Trophoblast cell (in vitro differentiated cells and primary cell): ENCODE measurements at regions not wholly inside any gene's neighbourhood (a gene's known extent, or its start where the extent isn't known, plus 50 kb on each side); places are given as distances from the start of the nearest gene placed in this dataset.

Experiments used
- DNase-seq, 2 donors: peaks; one replicate each; pipeline ENCODE4 v3.0.0-alpha.2; 2016
- H2AFZ ChIP-seq: 2 replicates; pipeline ENCODE4 v1.6.1; 2013; ENCODE audit warnings: low read length, moderate library complexity, mild to moderate bottlenecking; ENCODE audit not compliant: insufficient read depth, poor library complexity
- H2AK5ac ChIP-seq: 2 replicates; pipeline ENCODE4 v1.6.1; 2013; ENCODE audit warnings: mild to moderate bottlenecking, low read length
- H2BK120ac ChIP-seq: 2 replicates; pipeline ENCODE4 v1.6.1; 2013; ENCODE audit warnings: low read length, mild to moderate bottlenecking, moderate library complexity; ENCODE audit not compliant: insufficient read depth, poor library complexity
- H2BK12ac ChIP-seq: 2 replicates; pipeline ENCODE4 v1.6.1; 2013; ENCODE audit warnings: mild to moderate bottlenecking, low read length, moderate library complexity
- H2BK5ac ChIP-seq: 2 replicates; pipeline ENCODE4 v1.6.1; 2013; ENCODE audit warnings: low read length, low read depth, moderate library complexity, mild to moderate bottlenecking; ENCODE audit not compliant: poor library complexity
- H3K14ac ChIP-seq: 2 replicates; pipeline ENCODE4 v1.6.1; 2013; ENCODE audit warnings: mild to moderate bottlenecking, low read length
- H3K18ac ChIP-seq: 2 replicates; pipeline ENCODE4 v1.6.1; 2013; ENCODE audit warnings: mild to moderate bottlenecking, low read length
- H3K23ac ChIP-seq: 2 replicates; pipeline ENCODE4 v1.6.1; 2013; ENCODE audit warnings: low read length
- H3K27ac ChIP-seq: 2 replicates; pipeline ENCODE4 v1.5.1; 2013; ENCODE audit warnings: low read depth, mild to moderate bottlenecking, inconsistent platforms, low read length, moderate library complexity
- H3K27me3 ChIP-seq: 2 replicates; pipeline ENCODE4 v1.6.1; 2013; ENCODE audit warnings: inconsistent platforms, mild to moderate bottlenecking, low read length, moderate library complexity; ENCODE audit not compliant: insufficient read depth
- H3K36me3 ChIP-seq, 2 experiments: 1 replicate in 1 of 2; 2 replicates in 1 of 2; pipeline ENCODE4 v1.6.1; 2013; ENCODE audit warnings: low read length in 2 of 2, mild to moderate bottlenecking in 2 of 2, moderate library complexity in 1 of 2; ENCODE audit not compliant: insufficient read depth in 2 of 2, control insufficient read depth in 1 of 2
- H3K4ac ChIP-seq: 2 replicates; pipeline ENCODE4 v1.6.1; 2013; ENCODE audit warnings: low read depth, mild to moderate bottlenecking, low read length, moderate library complexity
- H3K4me1 ChIP-seq, 2 experiments: 1 replicate in 1 of 2; 2 replicates in 1 of 2; pipeline ENCODE4 v1.6.1; 2013; ENCODE audit warnings: low read length in 2 of 2, mild to moderate bottlenecking in 2 of 2, moderate library complexity in 1 of 2; ENCODE audit not compliant: insufficient read depth in 2 of 2, control insufficient read depth in 1 of 2
- H3K4me2 ChIP-seq: 2 replicates; pipeline ENCODE4 v1.6.1; 2013; ENCODE audit warnings: inconsistent platforms, mild to moderate bottlenecking, low read length, moderate library complexity
- H3K4me3 ChIP-seq: 2 replicates; pipeline ENCODE4 v1.5.1; 2013; ENCODE audit warnings: mild to moderate bottlenecking, low read depth, low read length, inconsistent platforms
- H3K79me1 ChIP-seq: one replicate; pipeline ENCODE4 v1.6.1; 2013; ENCODE audit warnings: low read length
- H3K79me2 ChIP-seq: 2 replicates; pipeline ENCODE4 v1.6.1; 2013; ENCODE audit warnings: low read length, mild to moderate bottlenecking; ENCODE audit not compliant: control insufficient read depth, insufficient read depth, poor library complexity
- H3K9ac ChIP-seq: 2 replicates; pipeline ENCODE4 v1.6.1; 2013; ENCODE audit warnings: mild to moderate bottlenecking, low read length
- H3K9me3 ChIP-seq: 2 replicates; pipeline ENCODE4 v1.6.1; 2013; ENCODE audit warnings: low read depth, mild to moderate bottlenecking, control low read depth, inconsistent platforms, low read length; ENCODE audit not compliant: insufficient read depth
- H4K12ac ChIP-seq: 2 replicates; pipeline ENCODE4 v1.6.1; 2013; ENCODE audit warnings: low read depth, mild to moderate bottlenecking, low read length, moderate library complexity
- H4K8ac ChIP-seq: 2 replicates; pipeline ENCODE4 v1.6.1; 2013; ENCODE audit warnings: low read depth, mild to moderate bottlenecking, low read length, moderate library complexity
- H4K91ac ChIP-seq: one replicate; pipeline ENCODE4 v1.6.1; 2013; ENCODE audit warnings: low read depth, mild to moderate bottlenecking, low read length, moderate library complexity
- WGBS: extraction: QIAGEN DNeasy Blood & Tissue Kit; methylation state at CpG from one replicate; pipeline ENCODE4 v1.1.7; 2013; ENCODE audit warnings: missing lambda C conversion rate; ENCODE audit not compliant: insufficient read length, insufficient coverage; ENCODE audit errors: extremely low coverage; 5-methylcytosine and 5-hydroxymethylcytosine counted together

DNA sequence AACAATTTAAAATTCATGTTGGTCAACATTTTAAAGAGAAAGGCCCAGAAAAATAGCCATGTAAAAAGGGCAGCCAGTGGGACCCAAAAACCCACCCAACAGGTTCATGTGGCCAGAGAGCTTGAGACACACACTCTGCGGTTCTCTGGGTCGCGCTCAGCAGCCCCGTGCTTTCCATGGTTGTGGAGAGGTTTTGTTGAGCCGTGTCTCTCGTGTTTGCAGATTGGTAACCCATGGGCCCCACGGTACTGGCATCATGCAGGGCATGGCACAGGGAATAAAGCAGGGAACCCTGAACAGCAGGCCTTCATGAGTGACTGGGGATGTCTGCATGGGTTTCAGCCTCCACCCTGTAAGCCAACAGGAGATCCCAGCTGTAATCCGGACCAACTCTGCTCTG is 127.7 kb upstream of the CST7 start:
- no peak overlapping the region for H2AFZ ChIP-seq
- no peak overlapping the region for H2BK12ac ChIP-seq
- H4K91ac ChIP-seq = no peak overlapping the region
- no peak overlapping the region for H3K4me3 ChIP-seq
- no peaks in the 10 kb centered on the region for H3K4me1 ChIP-seq
- H3K36me3 ChIP-seq = no peaks in the 10 kb centered on the region
- H2BK5ac ChIP-seq = no peak overlapping the region
- H3K79me2 ChIP-seq = no peaks in the 10 kb centered on the region
- H3K27me3 ChIP-seq = no peaks in the 10 kb centered on the region
- no peak overlapping the region for H2AK5ac ChIP-seq
- H3K79me1 ChIP-seq = no peaks in the 10 kb centered on the region
- no peak overlapping the region for H3K14ac ChIP-seq
- H3K4ac ChIP-seq = no peak overlapping the region
- H3K18ac ChIP-seq = no peak overlapping the region
- no peak for DNase-seq
- no peak overlapping the region for H3K23ac ChIP-seq
- no peak overlapping the region for H4K8ac ChIP-seq
- H2BK120ac ChIP-seq = no peak overlapping the region
- peaks cover 4% of the 10 kb centered on the region for H3K9me3 ChIP-seq
- no peak overlapping the region for H4K12ac ChIP-seq
- no peak overlapping the region for H3K27ac ChIP-seq
- H3K9ac ChIP-seq = no peak overlapping the region
- WGBS = no CpG with 5 or more reads among the region's 8 CpGs
- no peak overlapping the region for H3K4me2 ChIP-seq

- Histone ChIP-seq H3K36me3 (no peaks in the 10 kb centered on the region), H2BK120ac (no peak overlapping the region), H2BK5ac (no peak overlapping the region), H3K4me3 (no peak overlapping the region), H3K4me2 (no peak overlapping the region), H3K27me3 (no peaks in the 10 kb centered on the region), H2AK5ac (no peak overlapping the region), H3K9me3 (peaks cover 4% of the 10 kb centered on the region), H3K79me2 (no peaks in the 10 kb centered on the region), H3K18ac (no peak overlapping the region), H3K79me1 (no peaks in the 10 kb centered on the region), H2AFZ (no peak overlapping the region), H3K4ac (no peak overlapping the region), H3K9ac (no peak overlapping the region), H4K91ac (no peak overlapping the region), H3K23ac (no peak overlapping the region), H2BK12ac (no peak overlapping the region), H4K8ac (no peak overlapping the region), H3K27ac (no peak overlapping the region), H3K14ac (no peak overlapping the region), H3K4me1 (no peaks in the 10 kb centered on the region), H4K12ac (no peak overlapping the region)
- WGBS = no CpG with 5 or more reads among the region's 8 CpGs
- DNase-seq = no peak
Observed at GRCh38 chr20:24823176-24823784, 125.8 kb upstream of the CST7 start.

DNA sequence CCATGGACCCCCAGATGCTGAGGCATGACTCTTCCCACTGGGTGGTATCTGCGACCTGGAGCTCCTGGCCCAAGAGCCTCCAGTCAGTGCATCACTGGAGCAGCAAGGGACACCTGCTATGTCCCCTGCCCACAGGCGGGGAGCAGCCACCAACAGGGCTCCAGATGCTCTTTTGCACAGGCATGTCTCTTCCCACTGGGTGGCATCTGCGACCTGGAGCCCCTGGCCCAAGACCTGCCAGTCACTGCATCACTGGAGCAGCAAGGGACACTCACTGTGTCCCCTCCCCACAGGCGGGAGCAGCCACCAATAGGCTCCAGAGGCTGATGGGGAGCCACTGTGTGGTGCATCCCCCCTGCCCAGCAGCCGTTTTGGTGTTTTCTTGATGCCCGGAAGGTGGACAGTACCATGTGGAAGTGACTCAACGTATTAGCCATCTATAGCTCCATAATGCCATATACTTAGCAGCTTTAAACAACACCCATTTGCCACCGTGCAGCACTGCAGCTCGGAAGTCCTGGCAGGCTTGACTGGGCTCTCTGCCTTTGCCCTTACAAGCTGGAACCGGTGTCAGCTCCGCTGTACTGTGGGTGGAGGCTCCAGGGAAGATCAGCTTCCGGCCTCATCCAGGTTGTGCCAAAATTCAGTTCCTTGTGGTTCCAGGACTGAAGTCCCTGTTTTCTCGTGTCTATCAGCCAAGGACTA is 124.9 kb upstream of the CST7 start:
- Histone ChIP-seq H3K4ac (no peak overlapping the region), H2AK5ac (no peak overlapping the region), H2BK120ac (no peak overlapping the region), H4K8ac (no peak overlapping the region), H3K79me1 (no peaks in the 10 kb centered on the region), H3K18ac (no peak overlapping the region), H3K9ac (no peak overlapping the region), H4K91ac (no peak overlapping the region), H4K12ac (no peak overlapping the region), H3K4me3 (no peak overlapping the region), H3K4me1 (no peaks in the 10 kb centered on the region), H2BK5ac (no peak overlapping the region), H3K23ac (no peak overlapping the region), H3K27ac (no peak overlapping the region), H3K4me2 (no peak overlapping the region), H2BK12ac (no peak overlapping the region), H3K36me3 (no peaks in the 10 kb centered on the region), H3K27me3 (no peaks in the 10 kb centered on the region), H3K14ac (no peak overlapping the region), H3K9me3 (peaks cover 3% of the 10 kb centered on the region), H2AFZ (no peak overlapping the region), H3K79me2 (no peaks in the 10 kb centered on the region)
- WGBS = no CpG with 5 or more reads among the region's 13 CpGs
- DNase-seq = no peak

GRCh38 chr20:24825591-24825990 is 123.5 kb upstream of the CST7 start:
- Histone ChIP-seq H3K27me3 (no peaks in the 10 kb centered on the region), H3K27ac (no peak overlapping the region), H3K4me2 (no peak overlapping the region), H3K36me3 (no peaks in the 10 kb centered on the region), H3K23ac (no peak overlapping the region), H3K9ac (no peak overlapping the region), H2AK5ac (no peak overlapping the region), H4K8ac (no peak overlapping the region), H3K79me2 (no peaks in the 10 kb centered on the region), H3K4ac (no peak overlapping the region), H3K18ac (no peak overlapping the region), H3K4me1 (no peaks in the 10 kb centered on the region), H2BK120ac (no peak overlapping the region), H3K79me1 (no peaks in the 10 kb centered on the region), H3K4me3 (no peak overlapping the region), H2BK5ac (no peak overlapping the region), H2AFZ (no peak overlapping the region), H3K14ac (no peak overlapping the region), H4K12ac (no peak overlapping the region), H3K9me3 (no peaks in the 10 kb centered on the region), H2BK12ac (no peak overlapping the region), H4K91ac (no peak overlapping the region)
- WGBS = no CpG with 5 or more reads among the region's 6 CpGs
- no peak for DNase-seq
